Upper lobe of left lung (tissue), 6 donors: ENCODE measurements at regions not wholly inside any gene's neighbourhood (a gene's known extent, or its start where the extent isn't known, plus 50 kb on each side); places are given as distances from the start of the nearest gene placed in this dataset.
A peak's percentile ranks its signal among the peaks of the same experiment; 100 is the strongest.

Source experiments
- ATAC-seq, 2 donors: fragments of 200-7000 bp; cut with Tn5 transposase; one replicate each; pipeline ENCODE4 v1.9.1; 2022; ENCODE audit warnings: mild to moderate bottlenecking in 2 of 2, moderate library complexity in 2 of 2; ENCODE audit not compliant: low FRiP score in 2 of 2
- DNase-seq, 2 donors: peaks; one replicate each; pipeline ENCODE4 v3.0.0-alpha.2; 2019 to 2020
- H3K27ac ChIP-seq, 4 donors: fragments of 200-600 bp; sonication (generic); one replicate each; pipeline ENCODE4 v1.5.1; 2016 to 2019
- H3K27me3 ChIP-seq, 4 donors: fragments of 200-600 bp; sonication (generic); one replicate each; pipeline ENCODE4 v1.5.1; 2017 to 2019
- H3K36me3 ChIP-seq, 4 donors: fragments of 200-600 bp; sonication (generic); one replicate each; pipeline ENCODE4 v1.5.1; 2016 to 2019
- H3K4me1 ChIP-seq, 4 donors: fragments of 200-600 bp; sonication (generic); one replicate each; pipeline ENCODE4 v1.5.1; 2018 to 2019
- H3K4me3 ChIP-seq, 4 donors: fragments of 200-600 bp; sonication (generic); one replicate each; pipeline ENCODE4 v1.5.1; 2017 to 2019; ENCODE audit warnings: mild to moderate bottlenecking in 2 of 4, moderate library complexity in 1 of 4
- H3K9me3 ChIP-seq, 4 donors: fragments of 200-600 bp; sonication (generic); one replicate each; pipeline ENCODE4 v1.5.1; 2018 to 2019
- CTCF ChIP-seq, 6 experiments: fragments of 450-650 bp in 4 of 6; fragments of 200-600 bp in 2 of 6; sonication (generic) in 2 of 6; IDR thresholded peaks; one replicate each; pipeline ENCODE4 v1.5.1; 2016 to 2019; ENCODE audit warnings: antibody characterized with exemption in 6 of 6
- EP300 ChIP-seq, 4 donors: sonication (generic); formaldehyde crosslinking; IDR thresholded peaks; one replicate each; pipeline ENCODE4 v1.5.1; 2017; ENCODE audit warnings: antibody characterized with exemption in 4 of 4, control low read depth in 2 of 4
- POLR2A ChIP-seq, 4 donors: fragments of 450-650 bp; IDR thresholded peaks; one replicate each; pipeline ENCODE4 v1.5.1; 2016 to 2017; ENCODE audit warnings: antibody characterized with exemption in 4 of 4, mild to moderate bottlenecking in 2 of 4
- POLR2AphosphoS5 ChIP-seq, 2 donors: sonication (generic); formaldehyde crosslinking; IDR thresholded peaks; one replicate each; pipeline ENCODE4 v1.5.1; 2017; ENCODE audit warnings: antibody characterized with exemption in 2 of 2
- WGBS, 2 donors: methylation state at CpG; one replicate each; pipeline ENCODE4 v1.1.5; 2017 to 2018; 5-methylcytosine and 5-hydroxymethylcytosine counted together
- donor health status: DM: no; HTN: no; CAD: no; lungs with moderate emphysema.
- donor health status: DM: no; HTN: yes; CAD: no; lungs with severe emphysema.

DNA sequence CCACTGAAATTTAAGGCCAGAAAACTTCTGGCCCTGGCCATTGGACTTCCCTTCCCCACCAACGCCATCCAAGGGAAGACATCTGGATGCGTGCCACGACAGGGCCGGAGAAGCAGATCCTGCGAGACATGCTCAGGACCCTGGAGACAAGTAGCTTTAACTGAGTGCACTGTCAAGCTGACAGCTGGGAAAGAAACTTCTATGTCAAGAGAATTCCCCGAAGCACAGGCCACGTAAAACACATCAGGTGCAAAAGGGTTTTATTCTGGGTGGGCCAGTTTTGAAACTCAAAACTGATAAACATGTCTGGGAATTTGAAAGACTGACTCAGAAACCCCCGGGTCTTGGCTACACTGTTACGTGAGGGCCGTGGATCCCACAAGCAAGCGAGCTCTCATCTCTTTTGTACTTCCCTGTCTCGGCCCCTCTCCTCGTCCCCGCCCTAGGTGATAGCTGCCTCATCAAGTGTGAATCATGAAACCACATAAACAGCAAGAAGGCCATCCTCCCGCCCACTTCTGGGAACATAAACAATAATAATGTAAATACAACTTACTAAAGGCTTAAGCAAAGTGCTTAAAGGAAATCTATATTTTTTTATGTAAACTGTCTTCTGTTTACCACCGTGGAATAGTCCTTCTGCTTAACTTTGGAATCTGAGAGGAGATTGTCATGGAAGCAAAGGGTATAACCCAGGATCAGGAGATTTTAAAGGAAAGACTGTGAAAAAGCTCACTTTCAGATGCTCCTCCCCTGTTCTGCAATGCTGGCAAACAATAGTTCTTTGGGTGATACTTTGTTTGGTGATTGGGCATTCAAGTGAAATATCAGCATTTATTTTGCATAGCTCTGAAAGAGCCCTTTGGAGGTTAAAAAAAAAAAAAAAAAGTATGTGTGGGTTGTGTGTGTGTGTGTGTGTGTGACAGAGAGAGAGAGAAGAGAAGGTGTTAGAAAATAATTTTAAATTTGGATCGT is 406.0 kb upstream of the MAF start:
- Histone ChIP-seq H3K27ac (no peak overlapping the region), H3K9me3 (no peaks in the 10 kb centered on the region), H3K27me3 (no peaks in the 10 kb centered on the region), H3K4me3 (no peak overlapping the region), H3K36me3 (no peaks in the 10 kb centered on the region), H3K4me1 (no peaks in the 10 kb centered on the region)
- ATAC-seq (peak in 1 of 2 donors; percentile 86), DNase-seq (no peak)
- TF ChIP-seq CTCF (IDR thresholded peaks at IDR 0.05) (no peak), EP300 (IDR thresholded peaks at IDR 0.05) (no peak), POLR2A (IDR thresholded peaks at IDR 0.05) (no peak), POLR2AphosphoS5 (IDR thresholded peaks at IDR 0.05) (no peak)
- WGBS, 2 donors = 57 to 76% methylated on average over 17 of the region's 17 CpGs

GRCh38 chr16:80004113-80004512 is 403.6 kb upstream of the MAF start:
- 96 to 97% methylated on average over 4 to 6 of the region's 6 CpGs for WGBS, 2 donors
- no peak for ATAC-seq

GRCh38 chr16:80002261-80002660 is 401.7 kb upstream of the MAF start:
- H3K36me3 ChIP-seq = no peaks in the 10 kb centered on the region
- no peak overlapping the region for H3K4me3 ChIP-seq
- H3K4me1 ChIP-seq = no peaks in the 10 kb centered on the region
- no peaks in the 10 kb centered on the region for H3K9me3 ChIP-seq
- H3K27ac ChIP-seq = no peak overlapping the region
- no peak for TF ChIP-seq CTCF (IDR thresholded peaks at IDR 0.05)
- no peak for TF ChIP-seq EP300 (IDR thresholded peaks at IDR 0.05)
- no peak for DNase-seq
- WGBS, 2 donors = 90 to 94% methylated on average over 2 of the region's 2 CpGs
- ATAC-seq = no peak
- no peaks in the 10 kb centered on the region for H3K27me3 ChIP-seq

More at GRCh38 chr16:80004113-80004512, 403.6 kb upstream of the MAF start:
- Histone ChIP-seq H3K27me3 (no peaks in the 10 kb centered on the region), H3K36me3 (no peaks in the 10 kb centered on the region), H3K27ac (no peak overlapping the region), H3K4me1 (no peaks in the 10 kb centered on the region), H3K4me3 (no peak overlapping the region), H3K9me3 (no peaks in the 10 kb centered on the region)
- DNase-seq = no peak
- TF ChIP-seq EP300 (IDR thresholded peaks at IDR 0.05) = no peak
- TF ChIP-seq POLR2A (IDR thresholded peaks at IDR 0.05) = no peak
- TF ChIP-seq POLR2AphosphoS5 (IDR thresholded peaks at IDR 0.05) = no peak
- TF ChIP-seq CTCF (IDR thresholded peaks at IDR 0.05) = no peak

GRCh38 chr16:79998143-79998542 is 397.6 kb upstream of the MAF start:
- Histone ChIP-seq H3K4me1 (no peaks in the 10 kb centered on the region), H3K4me3 (no peak overlapping the region), H3K27me3 (no peaks in the 10 kb centered on the region), H3K9me3 (no peaks in the 10 kb centered on the region), H3K36me3 (no peaks in the 10 kb centered on the region), H3K27ac (no peak overlapping the region)
- no peak for TF ChIP-seq CTCF (IDR thresholded peaks at IDR 0.05)
- TF ChIP-seq EP300 (IDR thresholded peaks at IDR 0.05) = no peak
- TF ChIP-seq POLR2AphosphoS5 (IDR thresholded peaks at IDR 0.05) = no peak
- TF ChIP-seq POLR2A (IDR thresholded peaks at IDR 0.05) = no peak
- DNase-seq (no peak), ATAC-seq (no peak)
- WGBS, 2 donors = 97 to 100% methylated on average over 4 of the region's 4 CpGs

DNA sequence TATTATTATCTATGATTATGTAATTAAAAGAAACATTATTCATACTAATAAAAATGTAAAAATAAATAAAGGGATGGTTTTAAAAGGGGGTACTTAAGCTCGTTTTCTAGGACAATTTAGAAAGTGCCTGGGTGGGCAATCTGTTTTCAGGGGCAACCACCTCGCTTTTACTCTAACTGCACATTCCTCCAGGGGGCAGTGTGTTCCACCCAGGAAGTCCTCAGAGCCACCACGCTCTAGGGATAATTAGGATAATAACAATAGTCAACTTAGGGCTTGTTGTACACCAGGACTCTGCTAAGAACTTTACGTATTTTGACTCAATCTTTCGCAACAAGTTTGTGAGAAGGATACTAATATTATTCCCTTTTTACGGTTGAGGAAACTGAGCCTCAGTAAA is 396.7 kb upstream of the MAF start:
- Histone ChIP-seq H3K4me1 (no peaks in the 10 kb centered on the region), H3K27me3 (no peaks in the 10 kb centered on the region), H3K27ac (no peak overlapping the region), H3K9me3 (no peaks in the 10 kb centered on the region), H3K36me3 (no peaks in the 10 kb centered on the region), H3K4me3 (no peak overlapping the region)
- 67% methylated on average over 6 of the region's 6 CpGs for WGBS, 2 donors
- no peak for TF ChIP-seq EP300 (IDR thresholded peaks at IDR 0.05)
- TF ChIP-seq CTCF (IDR thresholded peaks at IDR 0.05) = peak in 3 of 6 experiments; percentile 13 to 24 (median 20)
- DNase-seq (no peak), ATAC-seq (no peak)
